GM23338 (cell line): ENCODE measurements at regions not wholly inside any gene's neighbourhood (a gene's known extent, or its start where the extent isn't known, plus 50 kb on each side); places are given as distances from the start of the nearest gene placed in this dataset.

ENCODE experiments used
- ATAC-seq: fragments of 200-7000 bp; cut with Tn5 transposase; 3 replicates; pipeline ENCODE4 v1.9.1; 2020
- DNase-seq: peaks from one replicate; pipeline ENCODE4 v3.0.0-alpha.2; 2015; ENCODE audit warnings: low spot score
- H2AFZ ChIP-seq: fragments of 200-600 bp; sonication (generic); 2 replicates; pipeline ENCODE4 v1.8.0; 2016; ENCODE audit warnings: antibody characterized with exemption, mild to moderate bottlenecking, moderate library complexity
- H3F3A ChIP-seq: fragments of 200-600 bp; sonication (generic); replicated peaks from 2 replicates; pipeline ENCODE4 v1.8.0; 2017; ENCODE audit warnings: antibody characterized with exemption, mixed run types, low read depth
- H3K27ac ChIP-seq: fragments of 200-600 bp; sonication (generic); 2 replicates; pipeline ENCODE4 v1.6.1; 2016; ENCODE audit warnings: low read depth
- H3K27me3 ChIP-seq: fragments of 200-600 bp; sonication (generic); 2 replicates; pipeline ENCODE4 v1.8.0; 2016; ENCODE audit warnings: mild to moderate bottlenecking, mixed run types, moderate library complexity; ENCODE audit not compliant: insufficient read depth
- H3K36me3 ChIP-seq: fragments of 200-600 bp; sonication (generic); 2 replicates; pipeline ENCODE4 v1.8.0; 2016; ENCODE audit warnings: mild to moderate bottlenecking; ENCODE audit not compliant: insufficient read depth
- H3K4me1 ChIP-seq: fragments of 200-600 bp; sonication (generic); 2 replicates; pipeline ENCODE4 v1.8.0; 2016; ENCODE audit warnings: mild to moderate bottlenecking, moderate library complexity; ENCODE audit not compliant: insufficient read depth
- H3K4me2 ChIP-seq: fragments of 200-600 bp; sonication (generic); 2 replicates; pipeline ENCODE4 v1.7.1; 2017; ENCODE audit warnings: mixed run types
- H3K4me3 ChIP-seq: fragments of 200-600 bp; sonication (generic); 2 replicates; pipeline ENCODE4 v1.6.1; 2016; ENCODE audit warnings: mixed run types
- H3K79me2 ChIP-seq: fragments of 200-600 bp; sonication (generic); replicated peaks from 2 replicates; pipeline ENCODE4 v1.8.0; 2017; ENCODE audit warnings: mild to moderate bottlenecking; ENCODE audit not compliant: insufficient read depth
- H3K9me2 ChIP-seq: fragments of 200-600 bp; sonication (generic); 2 replicates; pipeline ENCODE4 v1.8.0; 2017; ENCODE audit not compliant: insufficient read depth
- H4K20me1 ChIP-seq: fragments of 200-600 bp; sonication (generic); replicated peaks from 2 replicates; pipeline ENCODE4 v1.8.0; 2017; ENCODE audit warnings: mild to moderate bottlenecking; ENCODE audit not compliant: insufficient read depth
- H3K27ac Mint-ChIP-seq: 2 replicates; pipeline ENCODE4 v1.8.0; 2020; ENCODE audit warnings: inconsistent platforms, mild to moderate bottlenecking, moderate library complexity, mixed read lengths
- H3K27me3 Mint-ChIP-seq: 3 replicates; pipeline ENCODE4 v1.8.0; 2022; ENCODE audit warnings: low read depth, mild to moderate bottlenecking, moderate library complexity, mixed read lengths, inconsistent platforms; ENCODE audit not compliant: insufficient read depth, poor library complexity
- H3K36me3 Mint-ChIP-seq: 3 replicates; pipeline ENCODE4 v1.8.0; 2021; ENCODE audit warnings: low read depth, mild to moderate bottlenecking, inconsistent platforms, moderate library complexity, mixed read lengths
- H3K4me1 Mint-ChIP-seq: 3 replicates; pipeline ENCODE4 v1.8.0; 2020; ENCODE audit warnings: mild to moderate bottlenecking, inconsistent platforms, mixed read lengths
- H3K4me3 Mint-ChIP-seq: 3 replicates; pipeline ENCODE4 v1.8.0; 2021; ENCODE audit warnings: moderate library complexity, mild to moderate bottlenecking, inconsistent platforms, mixed read lengths
- H3K9me3 Mint-ChIP-seq: 3 replicates; pipeline ENCODE4 v1.8.0; 2020; ENCODE audit warnings: moderate library complexity, mild to moderate bottlenecking, inconsistent platforms, mixed read lengths
- ETS1 ChIP-seq: IDR thresholded peaks from 2 replicates; pipeline ENCODE4 v1.6.1; 2016; ENCODE audit warnings: antibody characterized with exemption
- EZH2 ChIP-seq: fragments of 200-600 bp; sonication (generic); IDR thresholded peaks from one replicate; pipeline ENCODE4 v1.8.0; 2017; ENCODE audit warnings: antibody characterized with exemption, mild to moderate bottlenecking, low read depth; ENCODE audit not compliant: unreplicated experiment
- JUNB ChIP-seq: IDR thresholded peaks from one replicate; pipeline ENCODE4 v1.6.1; 2016; ENCODE audit warnings: antibody characterized with exemption; ENCODE audit not compliant: unreplicated experiment
- NANOG ChIP-seq: IDR thresholded peaks from 2 replicates; pipeline ENCODE4 v1.6.1; 2016; ENCODE audit warnings: antibody characterized with exemption, borderline replicate concordance
- ZNF114 ChIP-seq: fragments of 250-450 bp; sonication (Bioruptor Pico); IDR thresholded peaks from 2 replicates; pipeline ENCODE4 v1.5.0; 2020; ENCODE audit warnings: mild to moderate bottlenecking, moderate library complexity
- TF ChIP-seq, protein P1 (sequence below): fragments of 250-450 bp; sonication (Bioruptor Pico); IDR thresholded peaks from 2 replicates; pipeline ENCODE4 v1.5.0; 2020; ENCODE audit warnings: mild to moderate bottlenecking, moderate library complexity
- TF ChIP-seq, protein P2 (sequence below): IDR thresholded peaks from one replicate; pipeline ENCODE4 v1.6.1; 2018; ENCODE audit warnings: antibody characterized with exemption; ENCODE audit not compliant: unreplicated experiment
- TF ChIP-seq, protein P3 (sequence below), 2 experiments: fragments of 200-600 bp in 1 of 2; sonication (generic) in 1 of 2; conservative IDR thresholded peaks; 2 replicates each; pipeline versions ENCODE4 v1.5.1 to v1.6.1; 2016 to 2017; ENCODE audit warnings: antibody characterized with exemption in 2 of 2, low read depth in 2 of 2, mild to moderate bottlenecking in 2 of 2, moderate library complexity in 1 of 2

- no peak overlapping the region; the same call in 1 of the 2 replicates for H3K27ac Mint-ChIP-seq
- H3K4me3 ChIP-seq: no peak overlapping the region
- H2AFZ ChIP-seq: no peak overlapping the region
- H3K27ac ChIP-seq: no peak overlapping the region
- no peaks in the 10 kb centered on the region for H3K36me3 ChIP-seq
- H4K20me1 ChIP-seq: no peaks in the 10 kb centered on the region
- ATAC-seq: no peak
- H3K4me1 Mint-ChIP-seq: peaks cover 4% of the 10 kb centered on the region; the same call in 1 of the 3 replicates
- no peaks in the 10 kb centered on the region for H3K36me3 Mint-ChIP-seq
- no peaks in the 10 kb centered on the region for H3F3A ChIP-seq
- no peaks in the 10 kb centered on the region for H3K79me2 ChIP-seq
- H3K9me2 ChIP-seq: no peaks in the 10 kb centered on the region
- no peak overlapping the region for H3K4me2 ChIP-seq
- no peaks in the 10 kb centered on the region for H3K27me3 ChIP-seq
- TF ChIP-seq JUNB (no peak), ZNF114 (CRISPR knock-in tag) (no peak), EZH2 (no peak), ETS1 (no peak), NANOG (no peak)
- TF ChIP-seq, protein P1, sequence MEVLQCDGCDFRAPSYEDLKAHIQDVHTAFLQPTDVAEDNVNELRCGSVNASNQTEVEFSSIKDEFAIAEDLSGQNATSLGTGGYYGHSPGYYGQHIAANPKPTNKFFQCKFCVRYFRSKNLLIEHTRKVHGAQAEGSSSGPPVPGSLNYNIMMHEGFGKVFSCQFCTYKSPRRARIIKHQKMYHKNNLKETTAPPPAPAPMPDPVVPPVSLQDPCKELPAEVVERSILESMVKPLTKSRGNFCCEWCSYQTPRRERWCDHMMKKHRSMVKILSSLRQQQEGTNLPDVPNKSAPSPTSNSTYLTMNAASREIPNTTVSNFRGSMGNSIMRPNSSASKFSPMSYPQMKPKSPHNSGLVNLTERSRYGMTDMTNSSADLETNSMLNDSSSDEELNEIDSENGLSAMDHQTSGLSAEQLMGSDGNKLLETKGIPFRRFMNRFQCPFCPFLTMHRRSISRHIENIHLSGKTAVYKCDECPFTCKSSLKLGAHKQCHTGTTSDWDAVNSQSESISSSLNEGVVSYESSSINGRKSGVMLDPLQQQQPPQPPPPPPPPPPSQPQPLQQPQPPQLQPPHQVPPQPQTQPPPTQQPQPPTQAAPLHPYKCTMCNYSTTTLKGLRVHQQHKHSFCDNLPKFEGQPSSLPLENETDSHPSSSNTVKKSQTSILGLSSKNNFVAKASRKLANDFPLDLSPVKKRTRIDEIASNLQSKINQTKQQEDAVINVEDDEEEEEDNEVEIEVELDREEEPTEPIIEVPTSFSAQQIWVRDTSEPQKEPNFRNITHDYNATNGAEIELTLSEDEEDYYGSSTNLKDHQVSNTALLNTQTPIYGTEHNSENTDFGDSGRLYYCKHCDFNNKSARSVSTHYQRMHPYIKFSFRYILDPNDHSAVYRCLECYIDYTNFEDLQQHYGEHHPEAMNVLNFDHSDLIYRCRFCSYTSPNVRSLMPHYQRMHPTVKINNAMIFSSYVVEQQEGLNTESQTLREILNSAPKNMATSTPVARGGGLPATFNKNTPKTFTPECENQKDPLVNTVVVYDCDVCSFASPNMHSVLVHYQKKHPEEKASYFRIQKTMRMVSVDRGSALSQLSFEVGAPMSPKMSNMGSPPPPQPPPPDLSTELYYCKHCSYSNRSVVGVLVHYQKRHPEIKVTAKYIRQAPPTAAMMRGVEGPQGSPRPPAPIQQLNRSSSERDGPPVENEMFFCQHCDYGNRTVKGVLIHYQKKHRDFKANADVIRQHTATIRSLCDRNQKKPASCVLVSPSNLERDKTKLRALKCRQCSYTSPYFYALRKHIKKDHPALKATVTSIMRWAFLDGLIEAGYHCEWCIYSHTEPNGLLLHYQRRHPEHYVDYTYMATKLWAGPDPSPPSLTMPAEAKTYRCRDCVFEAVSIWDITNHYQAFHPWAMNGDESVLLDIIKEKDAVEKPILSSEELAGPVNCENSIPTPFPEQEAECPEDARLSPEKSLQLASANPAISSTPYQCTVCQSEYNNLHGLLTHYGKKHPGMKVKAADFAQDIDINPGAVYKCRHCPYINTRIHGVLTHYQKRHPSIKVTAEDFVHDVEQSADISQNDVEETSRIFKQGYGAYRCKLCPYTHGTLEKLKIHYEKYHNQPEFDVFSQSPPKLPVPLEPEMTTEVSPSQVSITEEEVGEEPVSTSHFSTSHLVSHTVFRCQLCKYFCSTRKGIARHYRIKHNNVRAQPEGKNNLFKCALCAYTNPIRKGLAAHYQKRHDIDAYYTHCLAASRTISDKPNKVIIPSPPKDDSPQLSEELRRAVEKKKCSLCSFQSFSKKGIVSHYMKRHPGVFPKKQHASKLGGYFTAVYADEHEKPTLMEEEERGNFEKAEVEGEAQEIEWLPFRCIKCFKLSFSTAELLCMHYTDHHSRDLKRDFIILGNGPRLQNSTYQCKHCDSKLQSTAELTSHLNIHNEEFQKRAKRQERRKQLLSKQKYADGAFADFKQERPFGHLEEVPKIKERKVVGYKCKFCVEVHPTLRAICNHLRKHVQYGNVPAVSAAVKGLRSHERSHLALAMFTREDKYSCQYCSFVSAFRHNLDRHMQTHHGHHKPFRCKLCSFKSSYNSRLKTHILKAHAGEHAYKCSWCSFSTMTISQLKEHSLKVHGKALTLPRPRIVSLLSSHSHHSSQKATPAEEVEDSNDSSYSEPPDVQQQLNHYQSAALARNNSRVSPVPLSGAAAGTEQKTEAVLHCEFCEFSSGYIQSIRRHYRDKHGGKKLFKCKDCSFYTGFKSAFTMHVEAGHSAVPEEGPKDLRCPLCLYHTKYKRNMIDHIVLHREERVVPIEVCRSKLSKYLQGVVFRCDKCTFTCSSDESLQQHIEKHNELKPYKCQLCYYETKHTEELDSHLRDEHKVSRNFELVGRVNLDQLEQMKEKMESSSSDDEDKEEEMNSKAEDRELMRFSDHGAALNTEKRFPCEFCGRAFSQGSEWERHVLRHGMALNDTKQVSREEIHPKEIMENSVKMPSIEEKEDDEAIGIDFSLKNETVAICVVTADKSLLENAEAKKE: no peak
- TF ChIP-seq, protein P2, sequence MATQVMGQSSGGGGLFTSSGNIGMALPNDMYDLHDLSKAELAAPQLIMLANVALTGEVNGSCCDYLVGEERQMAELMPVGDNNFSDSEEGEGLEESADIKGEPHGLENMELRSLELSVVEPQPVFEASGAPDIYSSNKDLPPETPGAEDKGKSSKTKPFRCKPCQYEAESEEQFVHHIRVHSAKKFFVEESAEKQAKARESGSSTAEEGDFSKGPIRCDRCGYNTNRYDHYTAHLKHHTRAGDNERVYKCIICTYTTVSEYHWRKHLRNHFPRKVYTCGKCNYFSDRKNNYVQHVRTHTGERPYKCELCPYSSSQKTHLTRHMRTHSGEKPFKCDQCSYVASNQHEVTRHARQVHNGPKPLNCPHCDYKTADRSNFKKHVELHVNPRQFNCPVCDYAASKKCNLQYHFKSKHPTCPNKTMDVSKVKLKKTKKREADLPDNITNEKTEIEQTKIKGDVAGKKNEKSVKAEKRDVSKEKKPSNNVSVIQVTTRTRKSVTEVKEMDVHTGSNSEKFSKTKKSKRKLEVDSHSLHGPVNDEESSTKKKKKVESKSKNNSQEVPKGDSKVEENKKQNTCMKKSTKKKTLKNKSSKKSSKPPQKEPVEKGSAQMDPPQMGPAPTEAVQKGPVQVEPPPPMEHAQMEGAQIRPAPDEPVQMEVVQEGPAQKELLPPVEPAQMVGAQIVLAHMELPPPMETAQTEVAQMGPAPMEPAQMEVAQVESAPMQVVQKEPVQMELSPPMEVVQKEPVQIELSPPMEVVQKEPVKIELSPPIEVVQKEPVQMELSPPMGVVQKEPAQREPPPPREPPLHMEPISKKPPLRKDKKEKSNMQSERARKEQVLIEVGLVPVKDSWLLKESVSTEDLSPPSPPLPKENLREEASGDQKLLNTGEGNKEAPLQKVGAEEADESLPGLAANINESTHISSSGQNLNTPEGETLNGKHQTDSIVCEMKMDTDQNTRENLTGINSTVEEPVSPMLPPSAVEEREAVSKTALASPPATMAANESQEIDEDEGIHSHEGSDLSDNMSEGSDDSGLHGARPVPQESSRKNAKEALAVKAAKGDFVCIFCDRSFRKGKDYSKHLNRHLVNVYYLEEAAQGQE: no peak
- TF ChIP-seq, protein P3, sequence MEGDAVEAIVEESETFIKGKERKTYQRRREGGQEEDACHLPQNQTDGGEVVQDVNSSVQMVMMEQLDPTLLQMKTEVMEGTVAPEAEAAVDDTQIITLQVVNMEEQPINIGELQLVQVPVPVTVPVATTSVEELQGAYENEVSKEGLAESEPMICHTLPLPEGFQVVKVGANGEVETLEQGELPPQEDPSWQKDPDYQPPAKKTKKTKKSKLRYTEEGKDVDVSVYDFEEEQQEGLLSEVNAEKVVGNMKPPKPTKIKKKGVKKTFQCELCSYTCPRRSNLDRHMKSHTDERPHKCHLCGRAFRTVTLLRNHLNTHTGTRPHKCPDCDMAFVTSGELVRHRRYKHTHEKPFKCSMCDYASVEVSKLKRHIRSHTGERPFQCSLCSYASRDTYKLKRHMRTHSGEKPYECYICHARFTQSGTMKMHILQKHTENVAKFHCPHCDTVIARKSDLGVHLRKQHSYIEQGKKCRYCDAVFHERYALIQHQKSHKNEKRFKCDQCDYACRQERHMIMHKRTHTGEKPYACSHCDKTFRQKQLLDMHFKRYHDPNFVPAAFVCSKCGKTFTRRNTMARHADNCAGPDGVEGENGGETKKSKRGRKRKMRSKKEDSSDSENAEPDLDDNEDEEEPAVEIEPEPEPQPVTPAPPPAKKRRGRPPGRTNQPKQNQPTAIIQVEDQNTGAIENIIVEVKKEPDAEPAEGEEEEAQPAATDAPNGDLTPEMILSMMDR (conservative IDR thresholded peaks at IDR 0.05; ENCODE audit: low read depth in 2 of 2): no peak
- H3K4me3 Mint-ChIP-seq: no peak overlapping the region
- H3K9me3 Mint-ChIP-seq: no peaks in the 10 kb centered on the region
- peaks cover 8% of the 10 kb centered on the region for H3K27me3 Mint-ChIP-seq
- H3K4me1 ChIP-seq: no peaks in the 10 kb centered on the region
- DNase-seq: no peak
These were observed 52.9 kb upstream of the CACUL1 start for GRCh38 chr10:118807512-118808305.
